Activated CD4-positive, CD25-positive, alpha-beta regulatory T cell (primary cell): ENCODE measurements at regions not wholly inside any gene's neighbourhood (a gene's known extent, or its start where the extent isn't known, plus 50 kb on each side); places are given as distances from the start of the nearest gene placed in this dataset.

ENCODE experiments used
- DNase-seq, 4 experiments: peaks; one replicate each; lab custom pipeline; 2025; lab: John Stamatoyannopoulos, UW

DNA sequence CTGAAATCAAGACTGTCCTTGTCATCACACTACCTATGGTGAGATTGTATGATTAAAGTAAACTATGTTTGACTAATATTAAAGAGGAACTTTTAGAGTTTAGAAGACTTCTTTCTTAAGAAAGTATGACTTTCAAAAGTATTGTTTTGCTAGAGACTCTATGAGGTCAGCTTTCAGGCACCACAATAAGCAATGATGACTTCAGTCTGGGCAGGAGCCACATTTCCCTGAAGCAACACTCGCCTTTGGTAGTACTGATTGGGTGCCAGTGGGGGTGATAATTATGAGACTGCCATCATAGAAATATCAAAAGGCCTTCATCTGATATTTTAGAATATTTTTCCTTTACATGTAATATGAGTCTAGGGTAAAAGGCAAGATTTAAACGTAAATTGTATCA, 212.6 kb downstream of the DTHD1 start:
- DNase-seq = no peak

DNA sequence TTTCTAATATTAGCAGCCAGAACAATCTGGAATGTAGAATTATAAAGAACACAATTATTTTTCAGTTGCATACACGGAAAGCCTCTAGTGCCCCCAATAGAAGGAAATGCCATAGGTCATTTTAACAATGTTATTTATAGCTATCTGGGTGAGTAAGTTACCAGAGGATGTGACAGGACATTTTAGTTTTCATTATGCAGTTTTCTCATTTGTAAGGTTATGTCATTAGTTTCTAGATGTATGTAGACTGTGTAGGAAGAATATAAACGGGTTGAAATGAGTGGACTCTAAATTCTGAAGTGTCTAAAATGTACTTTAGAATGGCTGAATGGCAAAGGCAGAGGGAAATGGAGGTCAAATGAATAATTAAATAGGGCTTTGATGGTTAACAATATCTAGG, 213.3 kb downstream of the DTHD1 start:
- DNase-seq = no peak

DNA sequence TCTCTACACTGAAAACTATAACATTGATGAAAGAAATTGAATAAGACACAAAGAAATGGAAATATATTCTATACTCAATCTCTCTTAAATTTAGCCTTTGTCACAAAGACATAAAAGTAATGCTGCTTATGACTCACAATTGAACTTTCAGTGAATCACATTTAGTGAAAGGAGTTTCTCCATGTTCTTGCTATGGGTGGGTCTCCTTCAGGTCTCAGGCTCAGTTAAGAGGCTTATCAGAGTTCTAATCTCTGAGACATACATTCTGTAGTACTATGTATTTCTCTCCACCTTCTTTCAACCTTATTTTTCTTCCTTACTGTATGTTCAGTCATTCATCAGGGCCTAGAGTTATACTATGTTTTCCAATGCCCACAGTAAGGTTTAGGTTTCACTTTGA, 220.9 kb downstream of the DTHD1 start:
- DNase-seq = no peak

DNA sequence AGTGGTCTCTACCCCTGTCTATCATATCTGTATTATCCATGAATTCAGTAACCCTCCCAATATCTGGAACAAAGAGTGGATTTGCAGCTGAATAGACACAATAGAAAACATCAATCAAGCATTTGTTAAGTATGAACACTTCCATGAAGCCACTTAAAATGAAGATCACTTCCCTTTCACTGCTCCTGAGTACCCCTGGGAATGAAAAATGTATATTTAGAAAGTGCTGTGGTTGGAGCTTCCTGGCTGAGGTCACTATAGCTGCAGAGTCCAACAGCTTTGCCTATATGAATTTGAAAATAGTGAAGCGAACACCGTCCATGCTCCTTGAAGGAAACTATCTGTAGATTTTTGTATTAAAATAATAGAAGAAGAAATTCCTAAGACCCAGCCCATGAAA, 227.0 kb downstream of the DTHD1 start:
- no peak for DNase-seq

DNA sequence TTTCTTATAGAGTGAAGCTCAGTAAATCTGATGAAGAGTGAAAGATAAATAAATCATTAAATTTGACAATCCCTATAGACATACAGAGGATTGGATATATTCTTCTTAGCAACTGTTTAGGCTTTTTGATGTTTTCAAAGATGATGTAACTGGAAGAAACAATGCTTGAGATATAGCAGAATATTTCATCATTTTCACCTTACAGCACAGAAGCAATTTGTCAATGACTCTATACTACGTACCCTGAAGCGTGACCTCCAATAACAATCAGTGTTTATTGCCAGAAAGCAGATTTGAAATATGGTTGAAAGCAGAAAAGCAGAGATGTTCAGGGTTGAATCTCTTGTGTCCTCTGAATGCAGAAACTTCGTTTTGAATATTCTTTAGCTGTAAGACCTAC, 228.4 kb downstream of the DTHD1 start:
- DNase-seq = no peak

DNA sequence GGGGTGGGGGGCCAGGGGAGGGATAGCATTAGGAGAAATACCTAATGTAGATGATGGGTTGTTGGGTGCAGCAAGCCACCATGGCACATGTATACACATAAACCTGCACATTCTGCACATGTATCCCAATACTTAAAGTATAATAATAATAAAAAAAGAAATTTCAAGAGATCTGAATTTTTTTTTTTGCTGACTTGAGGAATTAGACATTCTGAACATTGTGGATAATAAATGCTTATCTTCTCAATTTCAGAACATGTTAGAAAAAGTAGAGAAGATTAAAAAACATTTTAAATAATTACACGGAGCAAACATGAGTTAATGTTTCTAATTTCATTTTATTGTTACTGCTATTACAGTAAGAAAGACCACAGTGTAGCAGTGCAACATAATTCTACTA, 230.4 kb downstream of the DTHD1 start:
- no peak for DNase-seq

DNA sequence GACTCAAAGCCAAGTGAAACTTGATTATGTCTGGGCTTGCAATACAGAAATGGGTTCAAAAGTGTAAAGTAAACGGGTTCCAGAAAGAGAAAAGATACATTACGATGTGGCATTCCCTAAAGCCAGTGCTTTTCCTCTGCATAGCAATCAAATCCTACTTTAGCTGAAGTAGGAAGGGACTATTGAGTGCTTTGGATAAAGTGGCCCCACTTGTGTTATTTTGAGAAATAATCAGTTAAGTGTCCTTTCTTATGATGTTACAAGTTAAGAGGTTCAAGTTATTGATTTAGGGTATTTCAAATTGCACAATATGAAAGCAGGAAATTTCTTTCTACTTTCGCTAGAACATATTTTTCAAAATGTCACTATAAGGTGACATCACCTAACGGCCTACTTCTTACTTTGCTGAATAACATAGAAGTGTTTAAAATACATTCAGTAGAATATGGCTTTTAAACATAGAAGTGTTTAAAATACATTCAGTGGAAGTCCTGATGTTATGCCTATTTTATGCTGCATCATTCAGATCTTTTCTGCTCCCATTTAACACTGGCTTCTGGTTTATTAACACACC, 235.2 kb downstream of the DTHD1 start:
- no peak for DNase-seq

DNA sequence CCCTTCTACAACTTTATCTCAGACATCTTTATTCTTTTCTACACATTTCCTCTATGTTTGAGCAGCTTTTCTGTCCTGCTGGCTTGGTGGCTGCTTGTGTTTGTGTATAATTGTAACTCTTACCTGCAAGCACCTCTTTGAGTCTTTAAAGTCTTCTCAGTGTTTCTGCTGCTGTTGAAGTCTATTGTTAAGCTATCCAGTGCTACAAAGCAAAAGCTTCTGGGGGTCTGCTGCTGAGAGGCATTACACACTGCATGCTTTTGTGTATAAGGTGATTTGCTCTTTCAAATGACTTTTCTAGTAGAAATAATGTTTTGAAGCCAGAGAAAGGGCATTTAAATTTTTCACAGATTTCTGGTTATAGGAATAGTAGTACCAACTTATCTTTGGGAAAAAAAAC, 241.8 kb downstream of the DTHD1 start:
- DNase-seq = no peak

DNA sequence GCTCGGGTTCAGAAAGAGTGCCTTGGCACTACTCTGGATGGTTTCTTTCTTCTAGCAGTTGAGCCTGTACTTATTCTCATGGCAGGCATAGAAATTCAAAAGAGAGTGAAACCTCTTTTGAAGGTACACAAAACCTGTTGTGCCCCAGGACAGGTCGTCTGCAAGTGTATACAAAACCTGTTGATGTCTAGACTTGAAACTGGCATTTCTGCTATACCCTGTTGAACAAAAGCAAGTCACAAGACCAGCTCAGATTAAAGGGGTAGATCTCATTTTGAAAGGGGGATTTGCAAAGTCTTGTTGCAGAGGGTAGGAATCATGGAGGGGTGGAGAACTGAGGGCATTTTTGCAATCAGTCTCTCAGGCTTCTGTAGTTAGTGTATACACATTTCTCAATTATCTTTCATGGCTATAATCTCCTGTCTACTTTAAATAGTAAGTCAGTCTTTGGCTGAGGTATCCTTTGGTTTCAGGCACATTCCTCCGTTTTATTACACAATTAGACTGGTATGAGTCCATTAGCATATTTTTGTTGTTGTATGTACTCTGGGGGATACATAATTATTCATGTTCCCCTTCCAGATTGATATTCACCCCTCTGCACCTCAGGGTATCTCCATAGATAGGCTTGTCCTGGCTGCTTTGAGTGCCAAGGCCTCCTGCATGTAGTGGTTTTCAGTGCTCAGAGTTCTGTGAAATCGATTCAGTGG, 251.4 kb downstream of the DTHD1 start:
- DNase-seq = no peak

DNA sequence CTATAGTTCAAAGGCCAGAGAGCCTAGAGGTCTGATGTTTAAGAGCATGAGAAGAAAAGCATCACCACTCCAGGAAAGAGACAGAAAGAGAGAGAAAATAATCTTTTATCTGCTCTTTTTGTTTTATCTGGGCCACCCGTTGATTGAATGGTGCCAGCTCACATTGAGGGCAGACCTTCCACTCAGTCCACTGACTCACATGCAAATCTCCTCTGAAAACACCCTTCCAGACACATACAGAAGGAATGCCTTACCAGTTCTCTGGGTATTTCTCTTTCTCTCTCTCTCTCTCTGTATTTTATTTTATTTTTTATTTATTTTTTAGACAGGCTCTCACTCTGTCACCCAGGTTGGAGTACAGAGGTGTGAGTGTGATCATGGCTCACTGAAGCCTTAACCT, 252.5 kb downstream of the DTHD1 start:
- DNase-seq = no peak

DNA sequence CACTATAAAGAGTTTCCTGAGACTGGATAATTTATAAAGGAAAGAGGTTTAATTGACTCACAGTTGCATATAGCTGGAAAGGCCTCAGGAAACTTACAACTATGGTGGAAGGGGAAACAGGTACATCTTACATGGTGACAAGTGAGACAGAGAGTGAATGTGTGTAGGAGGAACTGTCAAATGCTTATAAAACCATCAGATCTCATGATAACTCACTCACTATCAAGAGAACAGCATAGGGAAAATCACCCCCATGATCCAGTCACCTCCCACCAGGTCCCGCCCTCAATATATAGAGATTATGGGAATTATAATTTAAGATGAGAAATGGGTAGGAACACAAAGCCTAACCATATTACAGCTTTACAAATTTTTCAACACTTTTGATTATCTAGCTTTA, 266.0 kb downstream of the DTHD1 start:
- no peak for DNase-seq

DNA sequence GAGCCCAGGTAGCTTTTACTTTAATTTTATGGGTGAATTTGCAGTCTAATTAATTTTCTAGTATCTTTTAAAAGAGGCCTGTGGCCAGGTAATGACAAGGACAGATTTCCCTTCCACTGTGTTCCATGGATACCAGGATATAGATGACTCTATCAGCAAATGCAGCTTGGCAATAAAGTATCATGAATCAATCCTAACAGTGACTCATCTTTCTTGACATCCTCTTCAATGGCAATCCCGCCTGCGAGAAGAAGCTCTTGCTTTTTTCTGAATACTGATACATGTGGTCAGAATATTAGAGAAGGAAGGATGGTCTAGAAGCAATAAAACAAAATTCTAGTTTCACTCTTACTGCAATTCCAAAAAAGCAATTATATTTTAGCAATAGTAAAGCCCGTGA, 267.8 kb downstream of the DTHD1 start:
- DNase-seq = no peak

DNA sequence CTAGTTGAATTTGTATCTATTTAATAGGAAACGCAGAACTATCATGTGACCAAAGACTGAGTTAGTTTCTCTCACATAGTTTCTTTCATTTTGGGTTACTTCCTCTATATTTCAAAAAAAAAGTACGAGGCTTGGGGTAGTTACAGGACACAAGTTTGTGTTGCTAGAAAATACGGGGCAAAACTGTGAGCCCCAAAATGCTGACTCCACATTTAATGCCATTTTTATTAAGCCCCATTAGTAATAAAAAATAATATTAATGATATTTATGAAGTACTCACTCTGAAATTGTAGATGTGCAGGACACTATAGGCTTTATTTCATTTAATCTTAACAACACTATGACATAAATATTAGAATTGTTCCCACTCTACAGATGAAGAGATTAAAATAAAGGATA, 268.6 kb downstream of the DTHD1 start:
- no peak for DNase-seq

DNA sequence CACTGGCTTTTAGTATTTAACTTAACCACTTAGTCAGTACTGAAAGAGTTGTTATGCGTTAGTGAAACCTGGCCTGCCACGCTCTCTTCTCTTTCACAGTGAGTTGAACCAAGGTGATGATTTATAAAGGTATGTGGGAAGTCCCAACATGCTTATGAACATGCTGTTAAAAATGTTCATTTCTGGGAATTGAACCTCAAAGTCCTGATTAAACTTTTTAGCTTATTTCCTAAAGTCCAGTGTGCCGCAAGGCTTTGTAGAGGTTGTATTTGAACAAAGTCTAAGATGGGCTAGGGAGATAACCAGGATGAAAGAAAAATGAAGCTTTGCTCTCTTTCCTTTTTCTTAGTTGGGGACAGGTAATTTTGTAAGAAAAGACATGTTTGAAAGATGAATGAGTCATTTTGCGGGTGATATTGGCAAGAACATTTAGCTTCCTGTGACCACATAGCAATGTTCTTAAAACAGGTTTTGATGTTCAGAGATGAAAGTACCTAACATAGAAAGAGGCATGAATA, 270.3 kb downstream of the DTHD1 start:
- no peak for DNase-seq

DNA sequence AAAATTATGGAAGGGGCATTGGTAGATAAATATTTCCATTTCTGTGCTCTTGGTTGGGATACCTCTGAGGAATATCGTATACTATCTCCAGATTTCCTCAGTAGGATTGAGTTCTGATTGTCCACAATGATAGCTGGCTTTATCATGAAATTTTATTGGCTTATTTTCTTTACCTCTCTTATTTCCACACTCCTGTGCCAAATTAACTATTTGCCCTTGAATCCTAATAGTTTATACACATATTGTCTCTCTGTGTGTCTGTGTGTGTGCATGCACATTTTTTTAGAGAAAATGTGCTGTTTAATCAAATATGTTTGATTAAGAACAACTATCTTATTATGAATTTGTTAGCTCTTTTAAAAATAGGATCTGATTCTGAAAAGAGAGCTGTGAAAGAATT, 271.6 kb downstream of the DTHD1 start:
- DNase-seq = no peak

DNA sequence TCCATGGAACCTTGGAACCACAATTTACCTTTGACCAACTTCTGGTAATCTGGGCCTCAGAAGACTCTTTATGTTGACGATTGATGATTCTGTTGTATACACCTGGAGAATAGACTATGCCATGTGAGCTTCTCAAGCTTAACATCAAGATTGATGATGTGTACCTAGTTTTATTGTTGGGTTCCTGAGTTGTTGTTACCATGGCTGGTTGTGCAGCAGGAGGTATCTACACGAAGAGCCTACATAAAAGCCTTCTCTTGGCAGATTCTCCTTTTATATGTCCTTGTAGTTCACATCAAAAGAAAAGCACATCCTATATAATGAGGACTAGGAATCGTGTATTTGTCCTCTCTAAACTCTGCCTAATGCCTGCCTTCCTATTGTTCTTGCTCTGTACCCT, 272.0 kb downstream of the DTHD1 start:
- no peak for DNase-seq

DNA sequence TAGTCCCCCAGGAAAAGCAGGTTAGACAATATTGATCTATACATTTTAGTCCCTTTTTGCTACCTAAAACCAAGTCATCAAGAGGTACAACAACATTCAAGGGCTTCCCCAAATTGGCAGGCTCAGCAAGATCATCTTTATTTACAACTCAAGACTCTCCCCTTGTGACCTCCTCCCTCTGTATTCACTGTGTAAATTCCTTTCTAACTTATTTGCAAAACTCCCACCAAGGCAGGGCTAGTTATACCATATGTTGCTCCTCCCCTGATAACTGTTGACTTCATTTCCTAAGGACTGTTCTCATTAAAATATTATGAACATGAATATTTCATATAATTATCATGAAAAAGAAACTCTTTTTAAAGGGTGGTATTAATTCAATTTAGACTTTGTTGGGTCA, 275.6 kb downstream of the DTHD1 start:
- DNase-seq = no peak

DNA sequence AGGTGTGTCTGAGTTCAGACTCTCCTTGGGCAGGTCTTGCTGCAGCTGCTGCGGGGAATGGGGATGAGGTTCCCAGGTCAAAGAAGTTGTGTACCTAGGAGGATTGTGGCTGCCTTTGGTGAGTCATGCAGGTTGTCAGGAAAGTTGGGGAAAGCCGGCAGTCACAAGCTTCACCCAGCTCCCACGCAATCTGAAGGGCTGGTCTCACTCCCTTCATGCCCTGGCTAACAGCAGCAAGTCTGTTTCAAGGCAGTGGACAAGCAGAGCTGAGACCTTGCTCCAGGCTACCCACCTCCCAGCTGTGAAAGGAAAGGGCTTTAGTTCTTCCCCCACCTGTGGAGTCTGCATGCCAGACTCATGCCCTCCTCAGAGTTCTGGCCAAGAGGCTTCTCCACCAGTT, 287.2 kb downstream of the DTHD1 start:
- no peak for DNase-seq

DNA sequence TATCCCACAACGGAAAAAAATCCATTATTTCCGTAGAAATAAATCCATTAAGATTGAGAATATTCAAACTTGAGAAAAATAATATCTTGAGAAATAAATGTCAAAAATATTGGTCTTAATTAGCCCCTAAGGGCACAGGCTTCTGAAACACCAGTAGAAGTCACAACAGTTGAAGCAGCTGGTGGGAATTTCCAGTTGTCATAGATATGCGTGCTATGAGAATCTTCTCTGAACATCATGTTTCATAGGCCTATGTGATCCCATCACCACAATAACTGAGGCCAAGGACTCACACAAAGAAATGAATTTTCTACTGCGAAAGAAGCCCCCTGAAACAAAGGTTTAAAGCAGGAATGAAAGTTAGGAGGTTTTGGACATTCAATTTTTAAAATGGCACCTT, 292.0 kb downstream of the DTHD1 start:
- DNase-seq = no peak

DNA sequence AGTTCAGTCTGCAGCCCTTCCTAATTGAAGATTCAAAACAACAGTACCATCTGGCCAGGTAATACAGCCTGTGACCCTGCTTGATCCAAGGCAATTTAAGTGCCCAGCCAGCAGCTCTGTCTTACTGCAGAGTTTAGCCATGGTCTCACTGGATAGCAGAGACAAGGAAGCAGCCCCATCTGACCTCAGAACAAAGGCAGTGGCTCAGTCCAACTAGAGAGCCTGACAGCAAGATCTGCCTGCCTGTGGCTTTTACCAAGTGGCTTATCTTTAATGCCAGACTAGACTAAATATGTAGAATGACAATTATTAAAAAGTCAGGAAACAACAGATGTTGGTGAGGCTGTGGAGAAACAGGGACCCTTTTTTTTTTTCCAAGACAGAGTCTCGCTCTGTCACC, 293.4 kb downstream of the DTHD1 start:
- DNase-seq = no peak

DNA sequence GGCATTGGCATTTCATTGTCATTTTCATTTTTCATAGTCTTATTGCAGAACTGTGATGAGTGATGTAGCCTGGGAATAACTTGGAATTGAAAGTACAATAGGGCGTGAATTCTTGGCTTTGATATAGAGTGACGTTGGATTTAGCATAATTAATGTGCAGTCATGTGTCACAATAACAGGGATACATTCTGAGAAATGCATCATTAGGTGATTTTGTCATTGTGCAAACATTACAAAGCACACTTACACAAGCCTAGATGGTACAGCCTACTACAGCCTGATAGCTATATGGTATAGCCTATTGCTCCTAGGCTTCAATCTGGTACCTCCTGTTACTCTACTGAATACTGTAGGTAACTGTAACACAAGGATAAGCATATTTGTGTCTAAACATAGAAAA, 300.8 kb downstream of the DTHD1 start:
- DNase-seq = no peak

DNA sequence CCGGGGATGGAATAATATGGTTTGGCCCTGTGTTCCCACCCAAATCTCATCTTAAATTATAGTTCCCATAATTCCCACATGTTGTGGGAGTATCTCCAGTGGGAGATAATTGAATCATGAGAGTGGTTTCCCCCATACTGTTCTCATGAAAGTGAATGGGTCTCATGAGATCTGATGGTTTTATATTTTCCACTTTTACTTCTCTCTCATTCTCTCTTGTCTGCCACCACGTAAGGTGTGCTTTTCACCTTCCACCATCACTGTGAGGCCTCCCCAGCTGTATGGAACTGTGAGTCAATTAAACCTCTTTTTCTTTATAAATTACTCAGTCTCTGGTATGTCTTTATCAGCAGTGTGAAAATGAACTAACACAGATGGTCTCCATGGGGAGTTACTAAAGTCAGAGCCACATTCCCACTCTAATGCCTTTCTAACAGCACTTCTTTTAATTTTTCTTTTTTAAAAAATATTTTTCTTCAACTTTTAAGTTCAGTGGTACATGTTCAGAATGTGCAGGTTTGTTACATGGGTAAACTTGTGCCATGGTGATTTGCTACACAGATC, 306.6 kb downstream of the DTHD1 start:
- no peak for DNase-seq

DNA sequence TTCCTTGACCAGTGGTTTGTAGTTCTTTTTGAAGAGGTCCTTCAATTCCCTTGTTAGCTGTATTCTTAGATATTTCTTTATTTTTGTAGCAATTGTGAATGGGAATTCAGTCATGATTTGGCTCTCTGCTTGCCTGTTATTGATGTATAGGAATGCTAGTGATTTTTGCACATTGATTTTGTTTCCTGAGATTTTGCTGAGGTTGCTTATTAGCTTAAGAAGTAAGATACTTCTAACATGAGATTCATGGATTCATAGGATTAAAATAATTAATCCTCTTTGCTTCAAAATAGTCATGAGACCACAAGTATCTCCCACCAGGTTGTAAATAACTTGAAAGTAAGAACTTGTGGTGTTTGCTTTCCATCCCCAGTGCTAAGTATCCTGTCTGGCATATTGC, 308.9 kb downstream of the DTHD1 start:
- no peak for DNase-seq
